GM12892 (cell line): ENCODE measurements at regions not wholly inside any gene's neighbourhood (a gene's known extent, or its start where the extent isn't known, plus 50 kb on each side); places are given as distances from the start of the nearest gene placed in this dataset.

Experiments
- POLR2A ChIP-seq: IDR thresholded peaks from 2 replicates; pipeline ENCODE4 v1.6.1; 2011; ENCODE audit warnings: low read depth, low read length, control low read depth
- POLR2AphosphoS5 ChIP-seq: IDR thresholded peaks from 2 replicates; pipeline ENCODE4 v1.6.1; 2011; ENCODE audit warnings: low read depth, low read length, control low read depth
- TAF1 ChIP-seq: IDR thresholded peaks from 2 replicates; pipeline ENCODE4 v1.6.1; 2011; ENCODE audit warnings: low read depth, mild to moderate bottlenecking, control low read depth, low read length, borderline replicate concordance

- TF ChIP-seq POLR2A: no peak
- TF ChIP-seq POLR2AphosphoS5: no peak
- TF ChIP-seq TAF1: no peak
Measured at GRCh38 chr1:191256917-191257316, 779.3 kb upstream of the BRINP3 start.
